Keratinocyte (primary cell): ENCODE measurements at regions not wholly inside any gene's neighbourhood (a gene's known extent, or its start where the extent isn't known, plus 50 kb on each side); places are given as distances from the start of the nearest gene placed in this dataset.

Experiments used
- DNase-seq: peaks from one replicate; pipeline ENCODE4 v3.0.0-alpha.2; 2011; ENCODE audit warnings: low read depth, missing footprints, low spot score
- FAIRE-seq: peaks from 2 replicates; lab custom pipeline; 2011; peaks lifted over from hg19 to GRCh38; lab: Jason Lieb, UNC
- H2AFZ ChIP-seq: 2 replicates; pipeline ENCODE4 v1.6.0; 2012; ENCODE audit warnings: low read length, control low read depth, inconsistent platforms; ENCODE audit not compliant: control insufficient read depth
- H3K27ac ChIP-seq: 2 replicates; pipeline ENCODE4 v1.5.1; 2011; ENCODE audit warnings: low read length; ENCODE audit not compliant: control insufficient read depth, insufficient read depth
- H3K27me3 ChIP-seq: 3 replicates; pipeline ENCODE4 v1.6.0; 2011; ENCODE audit warnings: low read length; ENCODE audit not compliant: control insufficient read depth, insufficient read depth; ENCODE audit errors: extremely low read depth
- H3K36me3 ChIP-seq, 2 experiments: 2 replicates in 1 of 2; 3 replicates in 1 of 2; pipeline ENCODE4 v1.5.1; 2011; ENCODE audit warnings: low read length in 2 of 2, mild to moderate bottlenecking in 1 of 2; ENCODE audit not compliant: control insufficient read depth in 2 of 2, insufficient read depth in 2 of 2; ENCODE audit errors: extremely low read depth in 1 of 2
- H3K4me1 ChIP-seq: 3 replicates; pipeline ENCODE4 v1.5.1; 2011; ENCODE audit warnings: low read length; ENCODE audit not compliant: control insufficient read depth, insufficient read depth; ENCODE audit errors: extremely low read depth
- H3K4me2 ChIP-seq: 3 replicates; pipeline ENCODE4 v1.6.0; 2011; ENCODE audit warnings: low read depth, low read length; ENCODE audit not compliant: control insufficient read depth, insufficient read depth; ENCODE audit errors: extremely low read depth
- H3K4me3 ChIP-seq, 3 experiments: fragments of 200-600 bp in 1 of 3; sonication (generic) in 1 of 3; 2 replicates in 2 of 3; 3 replicates in 1 of 3; pipeline ENCODE4 v1.5.1; 2011 to 2016; ENCODE audit warnings: low read length in 3 of 3, mild to moderate bottlenecking in 3 of 3, control low read depth in 2 of 3, inconsistent platforms in 1 of 3, low read depth in 1 of 3, mixed read lengths in 1 of 3, mixed run types in 1 of 3, moderate library complexity in 1 of 3; ENCODE audit not compliant: control insufficient read depth in 2 of 3, insufficient read depth in 2 of 3; ENCODE audit errors: extremely low read depth in 1 of 3
- H3K79me2 ChIP-seq: 2 replicates; pipeline ENCODE4 v1.6.0; 2012; ENCODE audit warnings: low read length; ENCODE audit not compliant: control insufficient read depth, insufficient read depth
- H3K9ac ChIP-seq: 3 replicates; pipeline ENCODE4 v1.6.0; 2011; ENCODE audit warnings: low read length; ENCODE audit not compliant: control insufficient read depth, insufficient read depth; ENCODE audit errors: extremely low read depth
- H3K9me1 ChIP-seq: 3 replicates; pipeline ENCODE4 v1.6.0; 2011; ENCODE audit warnings: low read length; ENCODE audit not compliant: control insufficient read depth, insufficient read depth; ENCODE audit errors: extremely low read depth
- H3K9me3 ChIP-seq: 2 replicates; pipeline ENCODE4 v1.5.1; 2012; ENCODE audit warnings: low read depth, low read length; ENCODE audit not compliant: control insufficient read depth
- H4K20me1 ChIP-seq: 3 replicates; pipeline ENCODE4 v1.6.0; 2011; ENCODE audit warnings: low read length; ENCODE audit not compliant: control insufficient read depth, insufficient read depth; ENCODE audit errors: extremely low read depth
- EZH2 ChIP-seq: IDR thresholded peaks from one replicate; pipeline ENCODE4 v1.6.1; 2012; ENCODE audit warnings: inconsistent platforms, mild to moderate bottlenecking, low read length, moderate library complexity
- dilution Hi-C: fragments of 300-500 bp; cut with MboI; formaldehyde crosslinking; loops from one replicate; pipeline ENCODE4 v1.7.0; 2020; ENCODE audit warnings: low sequenced_read_pairs; ENCODE audit not compliant: extremely low pct_ligation_motif_present
- TF ChIP-seq, protein P1 (sequence below), 3 experiments: IDR thresholded peaks in 1 of 3; conservative IDR thresholded peaks in 1 of 3; optimal IDR thresholded peaks in 1 of 3; 2 replicates in 2 of 3; 3 replicates in 1 of 3; pipeline versions ENCODE3 to v1.5.1; 2011; ENCODE audit warnings: low read length in 3 of 3, mild to moderate bottlenecking in 3 of 3, moderate library complexity in 2 of 3, control low read depth in 1 of 3, inconsistent platforms in 1 of 3; ENCODE audit not compliant: insufficient read depth in 2 of 3; ENCODE audit errors: extremely low read depth in 1 of 3

DNA sequence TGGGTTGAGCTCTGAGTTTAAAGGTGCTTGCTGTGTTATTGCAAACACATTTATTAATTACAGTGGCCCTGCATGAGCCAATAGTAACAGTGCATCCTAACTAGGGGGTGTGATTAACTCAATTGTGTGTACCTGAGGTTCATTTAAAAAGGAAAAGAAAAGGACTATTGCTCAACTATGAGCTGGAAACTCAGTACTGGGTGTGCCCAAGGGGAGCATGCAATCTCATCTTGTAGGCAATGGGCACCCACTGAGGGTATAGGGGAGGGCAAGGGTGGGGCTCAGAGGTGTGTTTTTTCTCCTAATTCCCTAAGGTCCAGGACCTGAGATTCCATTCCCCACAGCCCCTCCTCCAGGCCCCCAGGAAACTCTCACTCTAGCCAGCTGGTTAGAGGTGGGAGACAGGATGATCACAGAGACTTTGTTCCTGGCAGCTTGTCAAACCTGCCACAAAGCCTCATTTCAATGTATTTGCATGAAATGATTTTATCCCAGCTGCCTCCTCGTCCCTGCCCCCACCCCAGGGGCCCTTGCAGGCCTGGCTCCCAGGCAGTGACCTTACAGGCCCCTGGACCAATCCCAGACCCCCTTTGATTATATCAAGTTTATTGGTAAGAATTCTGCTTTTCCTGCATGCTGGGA, 220.7 kb downstream of the TBC1D2B start:
- no peak for DNase-seq
- no peaks in the 10 kb centered on the region for H3K36me3 ChIP-seq
- no peaks in the 10 kb centered on the region for H3K9me3 ChIP-seq
- H2AFZ ChIP-seq: no peak overlapping the region
- TF ChIP-seq EZH2: no peak
- TF ChIP-seq, protein P1, sequence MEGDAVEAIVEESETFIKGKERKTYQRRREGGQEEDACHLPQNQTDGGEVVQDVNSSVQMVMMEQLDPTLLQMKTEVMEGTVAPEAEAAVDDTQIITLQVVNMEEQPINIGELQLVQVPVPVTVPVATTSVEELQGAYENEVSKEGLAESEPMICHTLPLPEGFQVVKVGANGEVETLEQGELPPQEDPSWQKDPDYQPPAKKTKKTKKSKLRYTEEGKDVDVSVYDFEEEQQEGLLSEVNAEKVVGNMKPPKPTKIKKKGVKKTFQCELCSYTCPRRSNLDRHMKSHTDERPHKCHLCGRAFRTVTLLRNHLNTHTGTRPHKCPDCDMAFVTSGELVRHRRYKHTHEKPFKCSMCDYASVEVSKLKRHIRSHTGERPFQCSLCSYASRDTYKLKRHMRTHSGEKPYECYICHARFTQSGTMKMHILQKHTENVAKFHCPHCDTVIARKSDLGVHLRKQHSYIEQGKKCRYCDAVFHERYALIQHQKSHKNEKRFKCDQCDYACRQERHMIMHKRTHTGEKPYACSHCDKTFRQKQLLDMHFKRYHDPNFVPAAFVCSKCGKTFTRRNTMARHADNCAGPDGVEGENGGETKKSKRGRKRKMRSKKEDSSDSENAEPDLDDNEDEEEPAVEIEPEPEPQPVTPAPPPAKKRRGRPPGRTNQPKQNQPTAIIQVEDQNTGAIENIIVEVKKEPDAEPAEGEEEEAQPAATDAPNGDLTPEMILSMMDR (optimal IDR thresholded peaks at IDR 0.05 in 1 of 3, IDR thresholded peaks at IDR 0.05 in 1 of 3, conservative IDR thresholded peaks at IDR 0.05 in 1 of 3; ENCODE audit: extremely low read depth in 1 of 3, insufficient read depth in 2 of 3, low read length in 3 of 3): no peak
- dilution Hi-C loops: no loop called here
- no peaks in the 10 kb centered on the region for H3K79me2 ChIP-seq
- H3K9me1 ChIP-seq: no peaks in the 10 kb centered on the region
- no peak overlapping the region for H3K27ac ChIP-seq
- H4K20me1 ChIP-seq: no peaks in the 10 kb centered on the region
- no peak for FAIRE-seq
- peaks cover 37% of the 10 kb centered on the region for H3K27me3 ChIP-seq
- no peak overlapping the region for H3K4me3 ChIP-seq
- H3K4me2 ChIP-seq: no peak overlapping the region
- H3K4me1 ChIP-seq: no peaks in the 10 kb centered on the region
- no peak overlapping the region for H3K9ac ChIP-seq

- Histone ChIP-seq H3K79me2 (no peaks in the 10 kb centered on the region), H3K9ac (no peak overlapping the region), H3K9me3 (no peaks in the 10 kb centered on the region), H4K20me1 (no peaks in the 10 kb centered on the region), H3K9me1 (no peaks in the 10 kb centered on the region), H3K4me2 (no peak overlapping the region), H2AFZ (no peak overlapping the region), H3K27ac (no peak overlapping the region), H3K4me3 (no peak overlapping the region), H3K36me3 (no peaks in the 10 kb centered on the region), H3K27me3 (peaks cover 44% of the 10 kb centered on the region), H3K4me1 (no peaks in the 10 kb centered on the region)
- no peak for FAIRE-seq
- TF ChIP-seq, protein P1 (optimal IDR thresholded peaks at IDR 0.05 in 1 of 3, IDR thresholded peaks at IDR 0.05 in 1 of 3, conservative IDR thresholded peaks at IDR 0.05 in 1 of 3; ENCODE audit: extremely low read depth in 1 of 3, insufficient read depth in 2 of 3, low read length in 3 of 3): no peak
- no peak for TF ChIP-seq EZH2
- DNase-seq: no peak
- dilution Hi-C loops: no loop called here
Measured at GRCh38 chr15:77855871-77856270, 221.6 kb downstream of the TBC1D2B start.
